ENCODE measurements at regions not wholly inside any gene's neighbourhood (a gene's known extent, or its start where the extent isn't known, plus 50 kb on each side); places are given as distances from the start of the nearest gene placed in this dataset.

GRCh38 chr1:228964178-228965089 is 229.2 kb downstream of the RHOU start (continued):
- TF ChIP-seq ZNF451 (CRISPR knock-in tag; IDR thresholded peaks at IDR 0.05) (0 out of 2 replicates have a peak, but pooled peaks have one; percentile 48), PAXIP1 (CRISPR knock-in tag; conservative IDR thresholded peaks at IDR 0.05) (peak; percentile 87), HOMEZ (CRISPR knock-in tag; IDR thresholded peaks at IDR 0.05; ENCODE audit: low read depth) (peak; percentile 53; the same call in 1 of the 2 replicates), TFE3 (CRISPR knock-in tag; IDR thresholded peaks at IDR 0.05) (peak; percentile 85), SNAPC2 (CRISPR knock-in tag; IDR thresholded peaks at IDR 0.05) (peak; percentile 54; the same call in 1 of the 2 replicates), GATAD2A (CRISPR knock-in tag; IDR thresholded peaks at IDR 0.05) (peak; percentile 79; the same call in 1 of the 2 replicates), ZFX (CRISPR knock-in tag; IDR thresholded peaks at IDR 0.05; ENCODE audit: low read depth) (0 out of 2 replicates have a peak, but pooled peaks have one; percentile 24), ZFY (CRISPR knock-in tag; IDR thresholded peaks at IDR 0.05) (0 out of 2 replicates have a peak, but pooled peaks have one; percentile 29), HOXA3 (CRISPR knock-in tag; IDR thresholded peaks at IDR 0.05) (peak; percentile 20; the same call in 1 of the 2 replicates), FOXK1 (CRISPR knock-in tag; IDR thresholded peaks at IDR 0.05; ENCODE audit: borderline replicate concordance, low read depth) (peak; percentile 65; the same call in 1 of the 2 replicates), ZNF609 (CRISPR knock-in tag; IDR thresholded peaks at IDR 0.05; ENCODE audit: borderline replicate concordance) (peak; percentile 48; the same call in 1 of the 2 replicates), THAP11 (CRISPR knock-in tag; IDR thresholded peaks at IDR 0.05) (peak; percentile 46; the same call in 1 of the 2 replicates), GABPA (IDR thresholded peaks at IDR 0.05; ENCODE audit: low read depth, low read length) (no peak), GABPA (CRISPR knock-in tag; IDR thresholded peaks at IDR 0.05; ENCODE audit: low read depth) (peak; percentile 34; the same call in 1 of the 2 replicates), SOX6 (IDR thresholded peaks at IDR 0.05) (no peak), SOX6 (CRISPR knock-in tag; IDR thresholded peaks at IDR 0.05) (peak; percentile 76), ATF7-NPFF (CRISPR knock-in tag; IDR thresholded peaks at IDR 0.05; ENCODE audit: low read depth) (no peak)

Data from HepG2 (cell line).